ENCODE measurements at regions not wholly inside any gene's neighbourhood (a gene's known extent, or its start where the extent isn't known, plus 50 kb on each side); places are given as distances from the start of the nearest gene placed in this dataset.

GRCh38 chr15:87707071-87707470 lies 549.5 kb downstream of the NTRK3 start:
- 81 to 89% methylated on average over 3 to 5 of the region's 5 CpGs for WGBS, 2 experiments (ENCODE audit: insufficient coverage in 1 of 2, insufficient read length in 1 of 2)
- no peak overlapping the region for H3K9ac ChIP-seq (ENCODE audit: extremely low read depth, low read length, poor library complexity, severe bottlenecking)
- H3K27ac ChIP-seq (ENCODE audit: low read depth, low read length): no peak overlapping the region
- Mint-ChIP-seq H3K9me3 (no peaks in the 10 kb centered on the region), H3K27ac (no peak overlapping the region), H3K36me3 (ENCODE audit: low read depth) (no peaks in the 10 kb centered on the region), H3K4me3 (no peak overlapping the region), H3K4me1 (peaks cover 5% of the 10 kb centered on the region), H3K27me3 (ENCODE audit: insufficient read depth) (no peaks in the 10 kb centered on the region)
- DNase-seq: no peak
- H3K36me3 ChIP-seq (ENCODE audit: control insufficient read depth, insufficient read depth, low read length): no peaks in the 10 kb centered on the region
- H3K9me3 ChIP-seq (ENCODE audit: control insufficient read depth, low read length): no peaks in the 10 kb centered on the region
- no peak overlapping the region for H3K4me3 ChIP-seq (ENCODE audit: low read length)
- no peaks in the 10 kb centered on the region for H3K4me1 ChIP-seq (ENCODE audit: control insufficient read depth, insufficient read depth, low read length)
- no peaks in the 10 kb centered on the region for H3K27me3 ChIP-seq (ENCODE audit: control insufficient read depth, insufficient read depth, low read length, poor library complexity, severe bottlenecking)
- TF ChIP-seq CTCF (conservative IDR thresholded peaks at IDR 0.05): no peak

- no peak for TF ChIP-seq CTCF (conservative IDR thresholded peaks at IDR 0.05)
- H3K4me3 Mint-ChIP-seq: no peak overlapping the region
- 97% methylated on average over 1 of the region's 1 CpG; no CpG with 5 or more reads in 1 of the 2 experiments for WGBS, 2 experiments (ENCODE audit: insufficient coverage in 1 of 2, insufficient read length in 1 of 2)
These were observed 550.5 kb downstream of the NTRK3 start for GRCh38 chr15:87706001-87706400.

GRCh38 chr15:87704276-87704675 lies 552.3 kb downstream of the NTRK3 start:
- Mint-ChIP-seq H3K36me3 (ENCODE audit: low read depth) (no peaks in the 10 kb centered on the region), H3K4me3 (no peak overlapping the region), H3K4me1 (peaks cover 5% of the 10 kb centered on the region), H3K27me3 (ENCODE audit: insufficient read depth) (no peaks in the 10 kb centered on the region), H3K27ac (no peak overlapping the region), H3K9me3 (no peaks in the 10 kb centered on the region)
- DNase-seq: no peak
- Histone ChIP-seq H3K9ac (ENCODE audit: extremely low read depth, low read length, poor library complexity, severe bottlenecking) (no peak overlapping the region), H3K4me3 (ENCODE audit: low read length) (no peak overlapping the region), H3K9me3 (ENCODE audit: control insufficient read depth, low read length) (no peaks in the 10 kb centered on the region), H3K4me1 (ENCODE audit: control insufficient read depth, insufficient read depth, low read length) (no peaks in the 10 kb centered on the region), H3K27me3 (ENCODE audit: control insufficient read depth, insufficient read depth, low read length, poor library complexity, severe bottlenecking) (no peaks in the 10 kb centered on the region), H3K27ac (ENCODE audit: low read depth, low read length) (no peak overlapping the region), H3K36me3 (ENCODE audit: control insufficient read depth, insufficient read depth, low read length) (no peaks in the 10 kb centered on the region)
- WGBS, 2 experiments (ENCODE audit: insufficient coverage in 1 of 2, insufficient read length in 1 of 2): 85 to 86% methylated on average over 4 to 5 of the region's 5 CpGs
- TF ChIP-seq CTCF (conservative IDR thresholded peaks at IDR 0.05): no peak

More at GRCh38 chr15:87706001-87706400, 550.5 kb downstream of the NTRK3 start:
- H3K27me3 Mint-ChIP-seq (ENCODE audit: insufficient read depth): no peaks in the 10 kb centered on the region
- Histone ChIP-seq H3K36me3 (ENCODE audit: control insufficient read depth, insufficient read depth, low read length) (no peaks in the 10 kb centered on the region), H3K4me1 (ENCODE audit: control insufficient read depth, insufficient read depth, low read length) (no peaks in the 10 kb centered on the region), H3K4me3 (ENCODE audit: low read length) (no peak overlapping the region), H3K9ac (ENCODE audit: extremely low read depth, low read length, poor library complexity, severe bottlenecking) (no peak overlapping the region), H3K9me3 (ENCODE audit: control insufficient read depth, low read length) (no peaks in the 10 kb centered on the region), H3K27me3 (ENCODE audit: control insufficient read depth, insufficient read depth, low read length, poor library complexity, severe bottlenecking) (no peaks in the 10 kb centered on the region), H3K27ac (ENCODE audit: low read depth, low read length) (no peak overlapping the region)
- peaks cover 5% of the 10 kb centered on the region for H3K4me1 Mint-ChIP-seq
- DNase-seq: no peak
- H3K27ac Mint-ChIP-seq: no peak overlapping the region
- H3K9me3 Mint-ChIP-seq: no peaks in the 10 kb centered on the region
- H3K36me3 Mint-ChIP-seq (ENCODE audit: low read depth): no peaks in the 10 kb centered on the region

Data from endodermal cell (in vitro differentiated cells).